COLO829 (cell line): ENCODE measurements at regions not wholly inside any gene's neighbourhood (a gene's known extent, or its start where the extent isn't known, plus 50 kb on each side); places are given as distances from the start of the nearest gene placed in this dataset.

Source experiments
- DNase-seq: peaks from one replicate; pipeline ENCODE4 v3.0.0; 2012; ENCODE audit warnings: low spot score

GRCh38 chr7:18081617-18082016, 54.0 kb upstream of the PRPS1L1 start:
- DNase-seq: no peak

GRCh38 chr7:18082169-18082568, 54.5 kb upstream of the PRPS1L1 start:
- DNase-seq: no peak

- DNase-seq: peak; percentile 3
Measured at GRCh38 chr7:18086165-18087025, 58.7 kb upstream of the PRPS1L1 start.

- DNase-seq: no peak
Measured at GRCh38 chr7:18087026-18087686, 59.5 kb upstream of the PRPS1L1 start.

GRCh38 chr7:18087687-18088078, 60.0 kb upstream of the PRPS1L1 start:
- DNase-seq: no peak

- no peak for DNase-seq
Measured at GRCh38 chr7:18096087-18096486, 68.4 kb upstream of the PRPS1L1 start.

- no peak for DNase-seq
Measured at GRCh38 chr7:18102576-18102975, 74.9 kb upstream of the PRPS1L1 start.

- no peak for DNase-seq
Measured at GRCh38 chr7:18103436-18104218, 76.0 kb upstream of the PRPS1L1 start.

GRCh38 chr7:18109762-18110161, 82.1 kb upstream of the PRPS1L1 start:
- DNase-seq: no peak

GRCh38 chr7:18116661-18117060, 89.0 kb upstream of the PRPS1L1 start:
- DNase-seq: no peak

- no peak for DNase-seq
Measured at GRCh38 chr7:18117482-18117881, 89.8 kb upstream of the PRPS1L1 start.

- peak; percentile 54 for DNase-seq
Measured at GRCh38 chr7:18119985-18120384, 92.3 kb upstream of the PRPS1L1 start.

- DNase-seq: no peak
Measured at GRCh38 chr7:18123508-18124239, 96.0 kb upstream of the PRPS1L1 start.

- DNase-seq: no peak
Measured at GRCh38 chr7:18125476-18125875, 97.8 kb upstream of the PRPS1L1 start.

- no peak for DNase-seq
Measured at GRCh38 chr7:18126281-18126680, 98.6 kb upstream of the PRPS1L1 start.

GRCh38 chr7:18128846-18129245, 101.2 kb upstream of the PRPS1L1 start:
- DNase-seq: peak; percentile 67

GRCh38 chr7:18132811-18133210, 105.2 kb upstream of the PRPS1L1 start:
- no peak for DNase-seq

GRCh38 chr7:18133921-18134320, 106.3 kb upstream of the PRPS1L1 start:
- no peak for DNase-seq

GRCh38 chr7:18140943-18141342, 113.3 kb upstream of the PRPS1L1 start:
- no peak for DNase-seq

- DNase-seq: no peak
Measured at GRCh38 chr7:18144166-18144565, 116.5 kb upstream of the PRPS1L1 start.

GRCh38 chr7:18145160-18145559, 117.5 kb upstream of the PRPS1L1 start:
- DNase-seq: no peak

- DNase-seq: peak; percentile 17
Measured at GRCh38 chr7:18151422-18151821, 123.8 kb upstream of the PRPS1L1 start.
